ENCODE measurements at regions not wholly inside any gene's neighbourhood (a gene's known extent, or its start where the extent isn't known, plus 50 kb on each side); places are given as distances from the start of the nearest gene placed in this dataset.

DNA sequence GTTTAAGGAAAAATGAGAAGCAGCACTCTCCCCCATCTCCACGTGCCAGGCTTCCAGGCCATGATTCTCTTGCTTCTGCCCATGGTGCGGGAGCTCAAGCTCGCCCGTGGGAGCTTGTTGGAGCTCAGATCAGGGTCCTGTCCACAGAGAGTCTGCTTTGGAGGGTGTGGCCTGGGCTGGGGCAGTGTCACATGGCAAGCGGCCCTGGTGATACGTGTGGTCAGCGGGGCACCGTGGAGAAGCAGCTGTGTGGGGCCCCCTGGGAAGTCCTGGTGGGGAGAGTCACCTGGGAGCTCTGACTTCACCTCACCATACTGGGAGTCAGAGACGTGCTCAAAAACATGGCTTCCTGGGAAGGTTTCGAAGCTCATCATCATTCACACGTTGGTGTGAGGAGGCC is 275.3 kb downstream of the GADD45G start (continued):
- TF ChIP-seq, protein P1, sequence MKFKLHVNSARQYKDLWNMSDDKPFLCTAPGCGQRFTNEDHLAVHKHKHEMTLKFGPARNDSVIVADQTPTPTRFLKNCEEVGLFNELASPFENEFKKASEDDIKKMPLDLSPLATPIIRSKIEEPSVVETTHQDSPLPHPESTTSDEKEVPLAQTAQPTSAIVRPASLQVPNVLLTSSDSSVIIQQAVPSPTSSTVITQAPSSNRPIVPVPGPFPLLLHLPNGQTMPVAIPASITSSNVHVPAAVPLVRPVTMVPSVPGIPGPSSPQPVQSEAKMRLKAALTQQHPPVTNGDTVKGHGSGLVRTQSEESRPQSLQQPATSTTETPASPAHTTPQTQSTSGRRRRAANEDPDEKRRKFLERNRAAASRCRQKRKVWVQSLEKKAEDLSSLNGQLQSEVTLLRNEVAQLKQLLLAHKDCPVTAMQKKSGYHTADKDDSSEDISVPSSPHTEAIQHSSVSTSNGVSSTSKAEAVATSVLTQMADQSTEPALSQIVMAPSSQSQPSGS (IDR thresholded peaks at IDR 0.05; ENCODE audit: low read length): no peak
- TF ChIP-seq SP1 (IDR thresholded peaks at IDR 0.05; ENCODE audit: low read depth, low read length) (no peak), CEBPB (IDR thresholded peaks at IDR 0.05; ENCODE audit: low read depth, low read length) (no peak), RBBP5 (IDR thresholded peaks at IDR 0.05; ENCODE audit: borderline replicate concordance, low read depth, low read length) (no peak), POU5F1 (IDR thresholded peaks at IDR 0.05; ENCODE audit: low read depth, low read length) (no peak)

All from H1 (cell line).